GM23248 (cell line): ENCODE measurements at regions not wholly inside any gene's neighbourhood (a gene's known extent, or its start where the extent isn't known, plus 50 kb on each side); places are given as distances from the start of the nearest gene placed in this dataset.

Experiments
- DNase-seq: peaks from one replicate; pipeline ENCODE4 v3.0.0-alpha.2; 2015
- H2AFZ ChIP-seq: fragments of 200-600 bp; sonication (generic); 2 replicates; pipeline ENCODE4 v1.6.1; 2016; ENCODE audit warnings: antibody characterized with exemption
- H3F3A ChIP-seq: fragments of 200-600 bp; sonication (generic); 2 replicates; pipeline ENCODE4 v1.6.1; 2016; ENCODE audit warnings: mild to moderate bottlenecking, antibody characterized with exemption, mixed run types; ENCODE audit not compliant: insufficient read depth
- H3K27ac ChIP-seq: fragments of 200-600 bp; sonication (generic); 2 replicates; pipeline ENCODE4 v1.5.1; 2016; ENCODE audit warnings: mild to moderate bottlenecking
- H3K27me3 ChIP-seq: fragments of 200-600 bp; sonication (generic); replicated peaks from 2 replicates; pipeline ENCODE4 v1.6.1; 2016; ENCODE audit warnings: mild to moderate bottlenecking; ENCODE audit not compliant: insufficient read depth
- H3K36me3 ChIP-seq: fragments of 200-600 bp; sonication (generic); 2 replicates; pipeline ENCODE4 v1.6.1; 2016; ENCODE audit warnings: low read depth, mild to moderate bottlenecking
- H3K4me1 ChIP-seq: fragments of 200-600 bp; sonication (generic); 2 replicates; pipeline ENCODE4 v1.6.1; 2016; ENCODE audit warnings: mild to moderate bottlenecking; ENCODE audit not compliant: insufficient read depth
- H3K4me2 ChIP-seq: fragments of 200-600 bp; sonication (generic); one replicate; pipeline ENCODE4 v1.6.1; 2016; ENCODE audit warnings: mild to moderate bottlenecking; ENCODE audit not compliant: unreplicated experiment
- H3K4me3 ChIP-seq: fragments of 200-600 bp; sonication (generic); 2 replicates; pipeline ENCODE4 v1.5.1; 2016; ENCODE audit warnings: mild to moderate bottlenecking
- H3K79me2 ChIP-seq: fragments of 200-600 bp; sonication (generic); 2 replicates; pipeline ENCODE4 v1.6.1; 2016; ENCODE audit warnings: mild to moderate bottlenecking; ENCODE audit not compliant: insufficient read depth
- H3K9ac ChIP-seq: fragments of 200-600 bp; sonication (generic); 2 replicates; pipeline ENCODE4 v1.6.1; 2016; ENCODE audit warnings: mild to moderate bottlenecking
- H3K9me2 ChIP-seq: fragments of 200-600 bp; sonication (generic); 2 replicates; pipeline ENCODE4 v1.6.1; 2016; ENCODE audit warnings: mixed run types, mild to moderate bottlenecking, moderate library complexity; ENCODE audit not compliant: insufficient read depth
- H3K9me3 ChIP-seq: fragments of 200-600 bp; sonication (generic); one replicate; pipeline ENCODE4 v1.6.1; 2017; ENCODE audit warnings: low read depth
- H4K20me1 ChIP-seq: fragments of 200-600 bp; sonication (generic); 2 replicates; pipeline ENCODE4 v1.6.0; 2016; ENCODE audit not compliant: insufficient read depth
- EZH2 ChIP-seq: fragments of 200-600 bp; sonication (generic); IDR thresholded peaks from 2 replicates; pipeline ENCODE4 v1.6.1; 2018; ENCODE audit warnings: antibody characterized with exemption, mild to moderate bottlenecking; ENCODE audit not compliant: insufficient read depth, poor library complexity, severe bottlenecking
- EZH2phosphoT487 ChIP-seq: fragments of 200-600 bp; sonication (generic); IDR thresholded peaks from 2 replicates; pipeline ENCODE4 v1.6.1; 2018; ENCODE audit warnings: antibody characterized with exemption, moderate library complexity, mild to moderate bottlenecking, low read depth; ENCODE audit not compliant: insufficient read depth
- WGBS, 2 experiments: methylation state at CpG; one replicate each; pipeline ENCODE4 v1.1.6; 2015 to 2017; ENCODE audit warnings: low lambda C conversion rate in 2 of 2, low coverage in 1 of 2; ENCODE audit errors: missing lambda C conversion rate in 2 of 2; 5-methylcytosine and 5-hydroxymethylcytosine counted together
- in situ Hi-C: fragments of 300-500 bp; cut with MboI; formaldehyde crosslinking; loops from 2 replicates; pipeline ENCODE4 v1.15.0; 2020

DNA sequence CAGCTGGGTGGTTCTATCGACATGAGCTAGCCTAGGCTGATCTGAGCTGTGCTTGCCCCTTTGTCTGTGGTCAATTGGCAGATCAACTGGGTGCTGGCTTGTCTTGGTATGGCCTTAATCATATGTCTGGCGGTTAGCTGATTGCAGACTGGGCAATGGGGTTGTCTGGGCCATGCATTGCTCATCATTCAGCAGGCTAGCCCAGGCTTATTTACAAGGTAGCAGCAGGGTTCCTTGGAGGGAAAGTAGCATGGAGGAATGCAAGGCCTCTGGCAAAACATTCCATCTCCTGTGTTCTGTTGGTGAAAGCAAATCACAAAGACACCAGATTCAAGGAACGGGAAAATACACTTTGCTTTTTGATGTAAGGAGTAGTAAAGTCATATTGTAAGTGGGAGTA lies 84.0 kb upstream of the IVNS1ABP start:
- Histone ChIP-seq H3K27ac (peak overlapping the region; percentile 39; the same call in 1 of the 2 replicates), H3K4me1 (peaks cover 27% of the 10 kb centered on the region), H4K20me1 (no peaks in the 10 kb centered on the region), H3F3A (peaks cover 8% of the 10 kb centered on the region; the same call in 1 of the 2 replicates), H3K9me2 (no peaks in the 10 kb centered on the region), H3K4me2 (no peak overlapping the region), H3K9ac (no peak overlapping the region), H3K27me3 (no peaks in the 10 kb centered on the region), H3K36me3 (no peaks in the 10 kb centered on the region), H3K79me2 (no peaks in the 10 kb centered on the region), H3K4me3 (no peak overlapping the region), H2AFZ (no peak overlapping the region), H3K9me3 (no peaks in the 10 kb centered on the region)
- WGBS, 2 experiments, result 81 to 83% methylated on average over 3 of the region's 3 CpGs
- peak; percentile 40 for DNase-seq
- in situ Hi-C loops, result no loop called here
- no peak for TF ChIP-seq EZH2phosphoT487
- no peak for TF ChIP-seq EZH2

DNA sequence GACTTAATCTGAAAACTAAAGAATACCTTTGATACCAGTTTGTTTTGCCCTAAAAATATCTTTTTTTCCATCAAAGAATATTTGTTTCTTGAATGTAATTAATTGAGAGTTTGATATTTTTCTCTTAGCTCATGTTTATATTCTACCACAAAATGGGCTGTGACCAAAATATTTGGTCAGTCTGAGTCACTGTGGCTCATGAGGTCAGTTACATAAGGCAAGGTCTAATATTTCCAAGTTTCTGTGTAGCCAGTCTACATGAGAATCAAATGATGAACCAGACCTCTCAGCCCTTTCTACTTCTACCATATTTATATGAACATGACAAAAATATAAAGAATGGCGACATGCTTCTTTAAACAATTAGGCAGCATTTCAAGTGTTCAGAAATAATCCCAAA lies 83.0 kb upstream of the IVNS1ABP start:
- Histone ChIP-seq H3K4me3 (no peak overlapping the region), H4K20me1 (no peaks in the 10 kb centered on the region), H3K27me3 (no peaks in the 10 kb centered on the region), H3F3A (peaks cover 10% of the 10 kb centered on the region; the same call in 1 of the 2 replicates), H3K36me3 (no peaks in the 10 kb centered on the region), H3K9me3 (no peaks in the 10 kb centered on the region), H3K9ac (no peak overlapping the region), H2AFZ (no peak overlapping the region), H3K27ac (peak overlapping the region; percentile 39), H3K9me2 (no peaks in the 10 kb centered on the region), H3K4me1 (peaks cover 30% of the 10 kb centered on the region), H3K4me2 (peak overlapping the region; percentile 42), H3K79me2 (no peaks in the 10 kb centered on the region)
- TF ChIP-seq EZH2phosphoT487 (no peak), EZH2 (no peak)
- peak; percentile 88 for DNase-seq
- in situ Hi-C loops, result no loop called here
- 83 to 84% methylated on average over 1 of the region's 1 CpG for WGBS, 2 experiments

DNA sequence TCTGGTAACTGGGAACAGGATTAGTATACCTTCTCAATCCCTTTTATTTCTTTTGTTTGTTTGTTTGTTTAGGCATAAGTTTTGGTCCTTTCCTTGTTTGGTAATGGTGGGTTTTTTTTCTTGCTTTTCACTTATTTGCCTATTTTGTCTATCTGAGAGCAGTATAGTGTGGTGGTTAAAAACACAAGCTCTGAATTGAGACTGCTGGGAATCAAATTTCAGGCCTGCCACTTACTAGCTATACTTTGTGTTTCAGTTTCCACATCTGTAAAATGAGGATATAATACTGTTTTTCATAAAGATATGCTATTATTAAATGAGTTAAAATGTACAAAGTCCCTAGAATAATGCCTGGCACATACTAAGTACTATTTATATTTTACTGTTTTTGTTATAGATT lies 81.6 kb upstream of the IVNS1ABP start:
- Histone ChIP-seq H3K9ac (no peak overlapping the region), H3K4me1 (peaks cover 22% of the 10 kb centered on the region), H3K79me2 (no peaks in the 10 kb centered on the region), H3K4me2 (no peak overlapping the region), H3K27ac (no peak overlapping the region), H3K27me3 (no peaks in the 10 kb centered on the region), H3K4me3 (no peak overlapping the region), H2AFZ (no peak overlapping the region), H3K36me3 (no peaks in the 10 kb centered on the region), H3F3A (peaks cover 10% of the 10 kb centered on the region; the same call in 1 of the 2 replicates), H3K9me2 (no peaks in the 10 kb centered on the region), H3K9me3 (no peaks in the 10 kb centered on the region), H4K20me1 (no peaks in the 10 kb centered on the region)
- in situ Hi-C loops, result no loop called here
- no peak for TF ChIP-seq EZH2
- no peak for TF ChIP-seq EZH2phosphoT487
- DNase-seq, result no peak

DNA sequence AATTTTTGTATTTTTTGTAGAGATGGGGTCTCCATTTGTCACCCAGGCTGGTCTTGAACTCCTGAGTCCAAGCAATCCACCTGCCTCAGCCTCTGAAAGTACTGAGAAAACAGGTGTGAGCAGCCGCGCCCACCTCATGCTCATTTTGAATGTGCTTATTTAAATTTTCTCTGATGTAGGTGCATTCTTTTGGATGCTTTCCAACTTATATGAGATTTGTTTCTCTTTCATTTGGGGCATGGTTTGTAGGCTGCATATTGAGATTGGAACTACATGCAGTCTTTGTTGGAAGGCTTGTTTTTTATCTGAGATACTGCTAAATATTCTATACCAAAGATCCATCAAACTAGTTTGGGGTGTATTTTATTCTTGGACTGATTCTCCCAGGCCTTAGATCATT lies 81.0 kb upstream of the IVNS1ABP start:
- no peak overlapping the region for H3K4me2 ChIP-seq
- H3K4me1 ChIP-seq, result peaks cover 22% of the 10 kb centered on the region
- H3K4me3 ChIP-seq, result no peak overlapping the region
- WGBS, 2 experiments, result 97 to 100% methylated on average over 2 of the region's 2 CpGs
- no peaks in the 10 kb centered on the region for H3K9me3 ChIP-seq
- DNase-seq, result no peak
- no peak for TF ChIP-seq EZH2
- no peak for TF ChIP-seq EZH2phosphoT487
- no peaks in the 10 kb centered on the region for H4K20me1 ChIP-seq
- H3K79me2 ChIP-seq, result no peaks in the 10 kb centered on the region
- H2AFZ ChIP-seq, result no peak overlapping the region
- no peaks in the 10 kb centered on the region for H3K36me3 ChIP-seq
- H3K9ac ChIP-seq, result no peak overlapping the region
- no peaks in the 10 kb centered on the region for H3K27me3 ChIP-seq
- no peaks in the 10 kb centered on the region for H3K9me2 ChIP-seq
- in situ Hi-C loops, result no loop called here
- no peak overlapping the region for H3K27ac ChIP-seq
- peaks cover 10% of the 10 kb centered on the region; the same call in 1 of the 2 replicates for H3F3A ChIP-seq

DNA sequence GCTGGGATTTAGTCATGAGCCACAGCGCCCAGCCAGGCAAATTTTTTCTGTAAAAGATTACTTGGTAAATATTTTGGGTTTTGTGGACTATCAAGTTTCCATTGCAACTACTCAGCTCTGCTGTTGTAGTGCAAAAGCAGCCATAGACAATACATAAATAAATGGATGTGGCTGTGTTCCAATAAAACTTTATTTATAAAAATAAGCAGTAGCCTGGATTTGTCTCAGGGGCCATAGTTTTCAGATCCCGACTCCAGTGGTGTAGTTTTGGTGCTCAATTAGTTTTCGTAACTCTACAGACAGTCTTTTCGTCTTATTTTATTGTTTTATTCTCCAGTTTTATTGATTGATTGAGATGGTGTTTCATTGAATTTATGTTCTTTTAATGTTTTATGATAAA lies 80.1 kb upstream of the IVNS1ABP start:
- no peak overlapping the region for H3K4me2 ChIP-seq
- no peaks in the 10 kb centered on the region for H3K79me2 ChIP-seq
- H3K4me1 ChIP-seq, result peaks cover 22% of the 10 kb centered on the region
- H2AFZ ChIP-seq, result no peak overlapping the region
- in situ Hi-C loops, result no loop called here
- H3K9ac ChIP-seq, result no peak overlapping the region
- no peaks in the 10 kb centered on the region for H4K20me1 ChIP-seq
- DNase-seq, result no peak
- H3K4me3 ChIP-seq, result no peak overlapping the region
- H3K9me3 ChIP-seq, result no peaks in the 10 kb centered on the region
- 93 to 98% methylated on average over 4 of the region's 4 CpGs for WGBS, 2 experiments
- TF ChIP-seq EZH2phosphoT487, result no peak
- no peak for TF ChIP-seq EZH2
- peaks cover 10% of the 10 kb centered on the region; the same call in 1 of the 2 replicates for H3F3A ChIP-seq
- H3K27me3 ChIP-seq, result no peaks in the 10 kb centered on the region
- no peak overlapping the region for H3K27ac ChIP-seq
- no peaks in the 10 kb centered on the region for H3K9me2 ChIP-seq
- H3K36me3 ChIP-seq, result no peaks in the 10 kb centered on the region
